ENCODE measurements at regions not wholly inside any gene's neighbourhood (a gene's known extent, or its start where the extent isn't known, plus 50 kb on each side); places are given as distances from the start of the nearest gene placed in this dataset.

DNA sequence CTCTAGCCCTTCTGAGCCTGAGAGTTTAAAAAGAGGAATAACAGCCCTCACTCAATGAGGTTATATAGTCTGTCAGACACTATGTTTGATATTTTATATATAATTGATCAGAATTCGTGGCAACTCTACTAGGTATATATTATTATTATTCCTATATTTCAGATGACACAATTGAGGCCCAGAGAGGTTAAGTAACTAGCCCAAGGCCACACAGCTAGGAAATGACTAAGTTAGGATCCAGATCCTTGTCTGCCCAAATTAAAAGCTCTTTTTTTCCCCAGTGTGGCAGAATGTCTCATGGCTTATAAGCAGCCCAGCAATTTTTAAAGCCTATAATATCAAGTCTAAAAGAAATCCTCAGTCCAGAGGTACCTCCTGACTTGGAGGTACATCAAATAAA lies 1119.9 kb upstream of the AUTS2 start:
- TF ChIP-seq EZH2 (IDR thresholded peaks at IDR 0.05) (no peak), POLR2AphosphoS5 (IDR thresholded peaks at IDR 0.05; ENCODE audit: borderline replicate concordance, low read depth, low read length) (no peak), FOXP2 (optimal IDR thresholded peaks at IDR 0.05; ENCODE audit: control extremely low read depth, extremely low read length, insufficient read depth) (no peak)
